Fibroblast of the conjunctiva (primary cell): ENCODE measurements at regions not wholly inside any gene's neighbourhood (a gene's known extent, or its start where the extent isn't known, plus 50 kb on each side); places are given as distances from the start of the nearest gene placed in this dataset.

Experiments used
- DNase-seq: peaks from one replicate; pipeline ENCODE4 v3.0.0-alpha.2; 2010; ENCODE audit warnings: low read depth

GRCh38 chr16:76906552-76906951 lies 284.4 kb upstream of the MON1B start:
- no peak for DNase-seq

GRCh38 chr16:76910931-76911330 lies 280.1 kb upstream of the MON1B start:
- peak; percentile 35 for DNase-seq

GRCh38 chr16:76913046-76913445 lies 277.9 kb upstream of the MON1B start:
- no peak for DNase-seq

GRCh38 chr16:76926042-76926441 lies 264.9 kb upstream of the MON1B start:
- no peak for DNase-seq

GRCh38 chr16:76926595-76926994 lies 264.4 kb upstream of the MON1B start:
- no peak for DNase-seq

- DNase-seq, result peak; percentile 41
Measured at GRCh38 chr16:76931186-76931585, 259.8 kb upstream of the MON1B start.

GRCh38 chr16:76932541-76933211 lies 258.3 kb upstream of the MON1B start:
- no peak for DNase-seq

- no peak for DNase-seq
Measured at GRCh38 chr16:76940251-76940650, 250.7 kb upstream of the MON1B start.

GRCh38 chr16:76941113-76941512 lies 249.9 kb upstream of the MON1B start:
- DNase-seq, result no peak

- no peak for DNase-seq
Measured at GRCh38 chr16:76942089-76942488, 248.9 kb upstream of the MON1B start.

- no peak for DNase-seq
Measured at GRCh38 chr16:76943921-76944320, 247.1 kb upstream of the MON1B start.

- DNase-seq, result peak; percentile 80
Measured at GRCh38 chr16:76946879-76947278, 244.1 kb upstream of the MON1B start.

- DNase-seq, result no peak
Measured at GRCh38 chr16:76947749-76948148, 243.2 kb upstream of the MON1B start.

GRCh38 chr16:76955629-76956028 lies 235.4 kb upstream of the MON1B start:
- DNase-seq, result no peak

GRCh38 chr16:76956394-76956793 lies 234.6 kb upstream of the MON1B start:
- DNase-seq, result no peak

- no peak for DNase-seq
Measured at GRCh38 chr16:76956841-76957240, 234.1 kb upstream of the MON1B start.

GRCh38 chr16:76959166-76959565 lies 231.8 kb upstream of the MON1B start:
- DNase-seq, result no peak

GRCh38 chr16:76963614-76964315 lies 227.2 kb upstream of the MON1B start:
- DNase-seq, result no peak

- no peak for DNase-seq
Measured at GRCh38 chr16:76964464-76965154, 226.4 kb upstream of the MON1B start.

GRCh38 chr16:76970087-76970744 lies 220.8 kb upstream of the MON1B start:
- no peak for DNase-seq

- no peak for DNase-seq
Measured at GRCh38 chr16:76970745-76971099, 220.3 kb upstream of the MON1B start.

- DNase-seq, result no peak
Measured at GRCh38 chr16:76976101-76976500, 214.9 kb upstream of the MON1B start.

- DNase-seq, result no peak
Measured at GRCh38 chr16:76976756-76977155, 214.2 kb upstream of the MON1B start.
